Large intestine (tissue), 3 donors: ENCODE measurements at regions not wholly inside any gene's neighbourhood (a gene's known extent, or its start where the extent isn't known, plus 50 kb on each side); places are given as distances from the start of the nearest gene placed in this dataset.

ENCODE experiments used
- DNase-seq, 2 donors: peaks; one replicate each; pipeline versions ENCODE4 v3.0.0 to v3.0.0-alpha.2; 2013
- H3K27ac ChIP-seq: one replicate; pipeline ENCODE4 v1.5.1; 2013; ENCODE audit warnings: low read length
- H3K27me3 ChIP-seq: 2 replicates; pipeline ENCODE4 v1.6.1; 2013; ENCODE audit warnings: low read length; ENCODE audit not compliant: control insufficient read depth, insufficient read depth
- H3K36me3 ChIP-seq: 2 replicates; pipeline ENCODE4 v1.6.1; 2013; ENCODE audit warnings: low read length; ENCODE audit not compliant: control insufficient read depth, insufficient read depth
- H3K4me1 ChIP-seq: one replicate; pipeline ENCODE4 v1.6.1; 2013; ENCODE audit warnings: low read length; ENCODE audit not compliant: control insufficient read depth, insufficient read depth
- H3K4me3 ChIP-seq: one replicate; pipeline ENCODE4 v1.5.1; 2013; ENCODE audit warnings: low read length
- H3K9me3 ChIP-seq: one replicate; pipeline ENCODE4 v1.6.1; 2013; ENCODE audit warnings: mild to moderate bottlenecking, low read depth, low read length, moderate library complexity; ENCODE audit not compliant: control insufficient read depth
- WGBS: methylation state at CpG from one replicate; pipeline ENCODE4 v1.1.5; 2013; ENCODE audit warnings: low lambda C conversion rate; ENCODE audit not compliant: insufficient coverage; 5-methylcytosine and 5-hydroxymethylcytosine counted together

GRCh38 chr22:27120036-27120435 is 462.6 kb downstream of the MIAT start:
- Histone ChIP-seq H3K9me3 (no peaks in the 10 kb centered on the region), H3K27ac (no peak overlapping the region), H3K27me3 (no peaks in the 10 kb centered on the region), H3K4me1 (peaks cover 7% of the 10 kb centered on the region), H3K36me3 (no peaks in the 10 kb centered on the region), H3K4me3 (no peak overlapping the region)
- DNase-seq: no peak

DNA sequence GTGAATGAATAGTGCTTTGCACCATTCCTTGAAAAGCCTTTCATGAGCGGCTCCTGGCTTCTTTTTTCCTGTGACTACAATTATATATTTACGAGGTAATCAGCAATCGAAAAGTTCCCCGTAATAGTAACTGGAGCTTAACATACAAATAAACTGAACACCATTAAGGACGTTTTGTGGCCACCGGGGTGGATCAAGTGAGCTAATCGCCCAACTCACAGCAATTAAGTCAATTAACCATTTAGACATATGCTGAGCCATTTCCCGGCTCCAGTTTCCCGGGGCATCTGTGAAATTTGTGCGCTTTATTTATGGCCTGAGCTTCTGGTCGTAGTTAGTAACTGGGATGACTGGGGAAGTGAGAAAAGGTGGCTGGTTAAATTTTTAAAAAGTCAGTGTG is 465.2 kb downstream of the MIAT start:
- 80% methylated on average over 1 of the region's 11 CpGs for WGBS

DNA sequence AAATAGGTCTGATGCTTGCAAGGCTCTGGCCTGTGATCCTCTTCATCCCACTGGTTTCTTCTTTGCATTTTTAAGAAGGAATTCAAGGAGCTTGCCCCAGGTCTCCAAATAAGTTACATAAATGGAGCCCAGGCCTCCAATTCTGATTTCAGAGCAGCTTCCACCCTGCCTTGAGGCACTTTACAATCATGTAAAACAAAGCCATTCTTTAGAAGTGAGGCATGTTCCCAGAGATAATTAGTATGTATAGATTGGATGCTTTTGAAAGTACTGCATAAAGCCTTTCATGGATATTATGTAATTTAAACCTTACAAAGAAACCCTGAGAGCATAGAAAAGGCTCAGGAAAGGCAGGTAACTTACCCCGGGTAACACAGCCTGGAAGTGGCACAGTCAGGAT is 466.5 kb downstream of the MIAT start:
- no peak for DNase-seq
- no CpG with 5 or more reads among the region's 1 CpG for WGBS
- Histone ChIP-seq H3K36me3 (no peaks in the 10 kb centered on the region), H3K9me3 (no peaks in the 10 kb centered on the region), H3K4me1 (no peaks in the 10 kb centered on the region), H3K4me3 (no peak overlapping the region), H3K27ac (no peak overlapping the region), H3K27me3 (peaks cover 8% of the 10 kb centered on the region)

More for the DNA sequence above, 465.2 kb downstream of the MIAT start:
- Histone ChIP-seq H3K36me3 (no peaks in the 10 kb centered on the region), H3K27ac (no peak overlapping the region), H3K9me3 (no peaks in the 10 kb centered on the region), H3K4me3 (no peak overlapping the region), H3K27me3 (peaks cover 1% of the 10 kb centered on the region), H3K4me1 (no peaks in the 10 kb centered on the region)
- no peak for DNase-seq

GRCh38 chr22:27124351-27124966 is 467.1 kb downstream of the MIAT start:
- DNase-seq: no peak
- Histone ChIP-seq H3K36me3 (no peaks in the 10 kb centered on the region), H3K4me3 (no peak overlapping the region), H3K27me3 (peaks cover 8% of the 10 kb centered on the region), H3K27ac (no peak overlapping the region), H3K9me3 (no peaks in the 10 kb centered on the region), H3K4me1 (no peaks in the 10 kb centered on the region)
- WGBS: 80% methylated on average over 2 of the region's 16 CpGs

DNA sequence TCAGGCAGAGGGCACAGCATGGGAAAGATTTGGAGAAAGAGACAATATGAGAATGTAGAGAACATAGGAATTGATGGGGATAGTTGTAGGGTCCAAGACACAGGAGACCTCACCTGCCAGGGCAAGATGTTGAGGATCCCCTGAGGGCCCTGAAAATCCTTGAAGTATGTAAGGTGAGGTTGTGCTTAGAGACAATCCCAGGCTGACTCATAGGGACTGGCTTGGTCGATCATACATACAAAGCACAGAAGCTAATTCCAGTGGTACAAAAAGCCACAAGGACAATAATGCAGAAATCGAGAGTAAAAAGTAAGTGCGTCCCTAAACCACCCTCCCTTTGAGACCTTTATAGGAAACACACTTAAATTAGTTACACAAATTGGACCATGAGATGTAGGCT is 468.2 kb downstream of the MIAT start:
- no CpG with 5 or more reads among the region's 3 CpGs for WGBS
- H3K27me3 ChIP-seq: peaks cover 8% of the 10 kb centered on the region
- H3K27ac ChIP-seq: no peak overlapping the region
- DNase-seq: no peak
- no peaks in the 10 kb centered on the region for H3K36me3 ChIP-seq
- H3K9me3 ChIP-seq: no peaks in the 10 kb centered on the region
- no peak overlapping the region for H3K4me3 ChIP-seq
- no peaks in the 10 kb centered on the region for H3K4me1 ChIP-seq

GRCh38 chr22:27127911-27128310 is 470.5 kb downstream of the MIAT start:
- H3K4me3 ChIP-seq: no peak overlapping the region
- H3K9me3 ChIP-seq: no peaks in the 10 kb centered on the region
- no peak for DNase-seq
- 0% methylated on average over 1 of the region's 5 CpGs for WGBS
- peaks cover 8% of the 10 kb centered on the region for H3K27me3 ChIP-seq
- no peaks in the 10 kb centered on the region for H3K36me3 ChIP-seq
- H3K27ac ChIP-seq: no peak overlapping the region
- no peaks in the 10 kb centered on the region for H3K4me1 ChIP-seq

DNA sequence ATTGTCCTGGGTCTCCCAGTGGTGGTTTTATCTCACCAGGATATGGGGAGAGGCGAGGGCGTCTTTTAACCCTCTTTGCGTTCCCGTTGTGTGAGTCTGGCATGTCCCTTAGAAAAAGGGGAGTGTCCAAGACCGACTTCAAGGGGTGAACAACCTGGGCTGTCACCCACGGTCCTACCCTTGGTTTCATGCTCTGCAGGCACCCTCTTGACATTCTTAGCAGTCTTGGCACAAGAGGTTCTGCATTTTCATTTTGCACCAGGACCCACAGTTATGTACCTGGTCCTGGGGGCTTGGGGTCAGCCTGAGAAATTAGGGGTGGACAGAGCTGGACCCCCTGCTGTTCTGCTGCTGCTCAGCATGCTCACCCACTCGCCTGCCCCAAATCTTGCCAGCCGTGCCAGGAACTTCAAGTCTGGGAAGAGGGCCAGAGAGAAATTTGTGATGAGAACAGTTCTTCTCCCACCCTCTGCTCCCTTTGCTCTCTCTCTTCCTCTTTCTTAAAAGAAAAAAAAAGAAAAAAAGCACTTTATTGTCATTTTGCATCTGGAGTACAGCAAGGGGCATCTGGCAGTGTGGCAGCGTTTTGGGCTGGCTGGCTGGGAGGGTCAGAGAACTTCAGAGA is 471.2 kb downstream of the MIAT start:
- DNase-seq: no peak
- Histone ChIP-seq H3K36me3 (no peaks in the 10 kb centered on the region), H3K4me1 (no peaks in the 10 kb centered on the region), H3K9me3 (no peaks in the 10 kb centered on the region), H3K4me3 (no peak overlapping the region), H3K27ac (no peak overlapping the region), H3K27me3 (peaks cover 8% of the 10 kb centered on the region)
- 83% methylated on average over 1 of the region's 9 CpGs for WGBS

DNA sequence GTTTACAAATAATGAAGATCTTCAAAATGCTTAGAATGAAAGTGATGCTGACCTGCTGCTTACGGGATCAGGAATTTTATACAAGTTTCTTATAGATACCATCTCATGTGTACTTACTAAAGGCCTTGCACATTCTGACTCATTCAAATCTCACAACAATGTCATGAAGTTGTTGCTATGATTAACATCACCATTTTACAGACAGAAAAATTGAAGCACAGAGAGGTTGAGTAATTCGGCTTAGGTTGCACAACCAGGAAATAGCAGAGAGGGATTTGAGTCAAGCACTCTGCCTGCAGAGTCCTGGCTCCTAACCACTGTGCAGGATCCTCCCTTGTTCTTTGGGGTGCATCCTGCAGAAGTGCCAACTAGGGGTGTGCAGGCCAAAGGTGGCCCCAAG is 471.9 kb downstream of the MIAT start:
- Histone ChIP-seq H3K36me3 (no peaks in the 10 kb centered on the region), H3K27me3 (peaks cover 8% of the 10 kb centered on the region), H3K27ac (no peak overlapping the region), H3K4me3 (no peak overlapping the region), H3K4me1 (no peaks in the 10 kb centered on the region), H3K9me3 (no peaks in the 10 kb centered on the region)
- WGBS: no CpG with 5 or more reads among the region's 2 CpGs
- DNase-seq: no peak

- Histone ChIP-seq H3K27me3 (peaks cover 10% of the 10 kb centered on the region), H3K4me3 (no peak overlapping the region), H3K4me1 (no peaks in the 10 kb centered on the region), H3K36me3 (no peaks in the 10 kb centered on the region), H3K27ac (no peak overlapping the region), H3K9me3 (no peaks in the 10 kb centered on the region)
- DNase-seq: no peak
- WGBS: no CpG with 5 or more reads among the region's 4 CpGs
Measured at GRCh38 chr22:27130906-27131305, 473.5 kb downstream of the MIAT start.

DNA sequence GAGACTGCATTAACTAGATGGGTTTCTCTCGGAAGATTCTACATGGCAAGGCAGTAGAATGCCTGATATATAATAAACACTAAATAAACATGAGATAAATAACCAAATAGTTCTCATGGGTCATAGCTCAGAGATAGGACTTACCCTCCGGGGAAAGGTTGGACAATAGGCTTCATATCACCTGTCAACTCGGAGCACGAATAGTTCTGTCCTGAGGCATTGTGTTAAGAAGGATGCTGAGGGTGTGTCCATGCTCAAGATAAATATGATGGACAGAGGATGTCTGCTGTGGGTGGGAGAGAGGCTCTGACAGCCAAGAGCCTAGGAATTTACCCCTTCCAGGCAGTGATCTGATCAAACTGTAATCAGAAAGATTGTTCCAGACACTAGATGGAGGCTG is 474.0 kb downstream of the MIAT start:
- no peak overlapping the region for H3K4me3 ChIP-seq
- H3K4me1 ChIP-seq: no peaks in the 10 kb centered on the region
- no peak for DNase-seq
- WGBS: no CpG with 5 or more reads among the region's 4 CpGs
- no peaks in the 10 kb centered on the region for H3K36me3 ChIP-seq
- H3K9me3 ChIP-seq: no peaks in the 10 kb centered on the region
- H3K27me3 ChIP-seq: peaks cover 10% of the 10 kb centered on the region
- no peak overlapping the region for H3K27ac ChIP-seq

DNA sequence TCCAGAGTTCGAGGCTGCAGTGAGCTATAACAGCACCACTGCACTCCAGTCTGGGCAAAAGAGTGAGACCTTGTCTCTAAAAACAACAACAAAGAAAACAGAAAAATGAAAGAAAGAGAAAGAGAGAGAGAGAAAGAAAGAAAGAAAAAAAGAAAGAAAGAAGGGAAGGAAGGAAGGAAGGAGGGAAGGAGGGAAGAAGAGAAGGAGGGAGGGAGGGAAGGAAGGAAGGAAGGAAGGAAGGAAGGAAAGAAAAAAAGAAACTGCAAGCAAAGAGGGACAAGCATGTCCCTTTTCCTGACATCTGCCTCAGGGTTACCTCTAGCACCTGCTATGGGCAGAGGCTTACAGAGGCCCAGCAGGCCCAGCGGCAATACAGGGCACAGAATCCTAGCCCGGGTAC is 475.0 kb downstream of the MIAT start:
- Histone ChIP-seq H3K36me3 (no peaks in the 10 kb centered on the region), H3K27ac (no peak overlapping the region), H3K4me1 (no peaks in the 10 kb centered on the region), H3K4me3 (no peak overlapping the region), H3K9me3 (no peaks in the 10 kb centered on the region), H3K27me3 (peaks cover 13% of the 10 kb centered on the region)
- no peak for DNase-seq
- WGBS: no CpG with 5 or more reads among the region's 3 CpGs
